Hindlimb muscle (tissue), 1 donor: ENCODE measurements at regions not wholly inside any gene's neighbourhood (a gene's known extent, or its start where the extent isn't known, plus 50 kb on each side); places are given as distances from the start of the nearest gene placed in this dataset.
A peak's percentile ranks its signal among the peaks of the same experiment; 100 is the strongest.
"Not testable (repeated sequence)": the region's sequence is repeated elsewhere in the genome, so short reads cannot be mapped to it uniquely, and the experiment has no call there.

Source experiments
- DNase-seq: peaks from one replicate; pipeline ENCODE4 v3.0.0-alpha.2; 2013

- DNase-seq, result no peak
Observed at GRCh38 chr10:30531751-30532530, 97.6 kb downstream of the LYZL2 start.

- peak; percentile 21 for DNase-seq
Observed at GRCh38 chr10:30529373-30529998, 95.5 kb downstream of the MAP3K8 start.

- DNase-seq, result no peak
Observed at GRCh38 chr10:30528429-30528786, 94.4 kb downstream of the MAP3K8 start.

- DNase-seq, result no peak
Observed at GRCh38 chr10:30527623-30528428, 93.8 kb downstream of the MAP3K8 start.

GRCh38 chr10:30522661-30523078 is 88.7 kb downstream of the MAP3K8 start:
- DNase-seq, result not testable (repeated sequence)

GRCh38 chr10:30518907-30519306 is 84.9 kb downstream of the MAP3K8 start:
- no peak for DNase-seq
